UCSD-AML1 (cell line): ENCODE measurements at regions not wholly inside any gene's neighbourhood (a gene's known extent, or its start where the extent isn't known, plus 50 kb on each side); places are given as distances from the start of the nearest gene placed in this dataset.

ENCODE experiments used
- DNase-seq: peaks from one replicate; lab custom pipeline; 2025; ENCODE audit not compliant: unreplicated experiment; lab: John Stamatoyannopoulos, UW

DNA sequence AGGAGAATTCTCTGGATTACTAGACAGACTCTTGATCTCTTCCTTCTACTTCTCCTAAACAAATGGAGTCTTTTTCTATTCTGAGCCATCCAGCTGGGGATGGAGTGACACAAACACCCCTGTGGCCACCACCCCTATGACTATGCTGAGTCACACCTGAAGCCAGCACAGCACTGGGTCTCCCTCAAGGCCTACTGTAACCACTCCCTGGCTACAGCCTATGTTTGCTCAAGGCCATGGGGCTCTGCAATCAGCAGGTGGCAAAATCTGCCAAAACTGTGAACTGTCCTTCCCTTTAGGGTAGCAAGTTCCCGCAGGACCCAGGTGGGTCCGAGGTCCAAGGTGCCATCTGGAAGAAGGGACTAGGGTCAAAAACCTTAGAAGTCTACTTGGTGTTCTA lies 132.3 kb downstream of the TINAG start:
- DNase-seq: no peak

DNA sequence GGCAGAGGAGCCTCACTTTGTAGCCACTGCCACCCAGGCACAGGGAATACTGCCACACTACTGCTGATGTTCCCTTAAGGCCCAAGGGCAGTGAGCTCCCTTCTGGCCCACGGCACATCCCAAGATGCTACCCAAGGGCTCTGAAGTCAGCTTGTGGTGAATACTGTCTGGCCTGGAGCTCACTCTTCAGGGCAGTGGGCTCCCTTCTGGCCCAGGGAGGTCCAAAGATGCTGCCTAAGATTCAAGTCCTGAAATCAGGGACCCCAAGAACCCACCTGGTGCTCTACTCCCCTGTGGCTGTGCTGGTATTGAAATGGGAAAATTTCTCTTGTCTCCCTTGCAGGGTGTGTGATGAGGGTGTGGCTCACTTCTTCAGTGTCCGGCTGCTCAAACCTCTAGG lies 132.8 kb downstream of the TINAG start:
- DNase-seq: no peak

DNA sequence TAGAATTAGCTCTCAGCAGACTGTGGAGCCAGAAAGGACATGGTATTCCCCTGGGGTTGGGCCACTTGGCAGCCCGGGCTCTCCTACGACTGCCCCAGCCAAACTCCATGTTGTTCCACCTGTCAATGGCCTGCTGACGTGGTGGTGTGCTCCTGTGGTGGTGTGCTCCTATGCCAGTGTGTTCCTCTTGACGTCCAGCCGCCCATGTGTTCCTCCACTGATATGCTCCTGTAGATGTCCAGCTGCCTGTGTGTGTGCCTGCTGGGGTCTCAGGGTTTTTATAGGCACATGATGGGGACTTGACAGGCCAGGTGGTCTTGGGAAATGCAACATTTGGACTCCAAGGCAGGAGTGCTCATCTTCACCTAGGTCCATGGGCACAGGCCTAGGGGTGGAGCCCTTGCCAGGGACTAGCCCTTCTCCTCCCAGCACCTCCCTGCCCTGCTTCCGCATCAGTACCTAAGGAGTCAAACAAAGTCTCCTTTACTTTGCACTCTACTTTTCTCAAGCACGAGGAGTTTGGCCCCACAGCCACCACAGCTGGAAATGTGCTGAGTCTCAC lies 133.5 kb downstream of the TINAG start:
- no peak for DNase-seq

DNA sequence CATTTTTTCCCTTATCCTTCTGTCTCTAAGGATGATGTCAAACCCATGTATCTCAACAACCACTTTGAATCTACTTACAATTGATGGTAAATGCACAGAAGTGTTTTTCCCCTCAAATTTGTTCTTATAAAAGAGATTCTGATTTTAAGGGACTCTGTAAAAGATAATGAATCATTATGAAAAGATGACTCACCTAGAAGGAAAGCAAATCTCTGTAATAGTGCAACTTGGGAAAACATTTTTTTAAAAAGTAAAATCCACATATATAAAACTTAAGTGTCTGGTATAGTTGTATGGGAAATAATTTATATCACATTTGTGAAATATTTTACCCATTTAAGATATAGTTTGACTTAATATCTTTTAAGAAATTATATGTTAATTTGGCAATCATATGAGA lies 137.0 kb downstream of the TINAG start:
- no peak for DNase-seq

DNA sequence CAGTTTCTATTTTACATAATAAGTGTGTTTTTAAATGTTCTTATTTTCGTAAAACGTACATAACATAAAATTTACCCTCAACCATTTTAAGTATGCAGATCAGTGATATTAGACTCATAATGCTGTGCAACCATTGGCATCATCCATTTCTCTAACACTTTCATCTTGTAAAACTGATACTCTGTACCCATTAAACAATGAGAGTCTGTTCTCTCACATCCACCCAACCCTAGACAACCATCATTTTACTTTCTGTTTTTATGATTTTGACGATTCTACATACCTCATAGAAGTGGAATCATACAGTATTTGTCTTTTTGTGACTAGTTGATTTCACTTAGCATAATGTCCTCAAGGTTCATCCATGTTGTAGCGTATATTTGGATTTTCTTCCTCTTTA lies 140.4 kb downstream of the TINAG start:
- no peak for DNase-seq

DNA sequence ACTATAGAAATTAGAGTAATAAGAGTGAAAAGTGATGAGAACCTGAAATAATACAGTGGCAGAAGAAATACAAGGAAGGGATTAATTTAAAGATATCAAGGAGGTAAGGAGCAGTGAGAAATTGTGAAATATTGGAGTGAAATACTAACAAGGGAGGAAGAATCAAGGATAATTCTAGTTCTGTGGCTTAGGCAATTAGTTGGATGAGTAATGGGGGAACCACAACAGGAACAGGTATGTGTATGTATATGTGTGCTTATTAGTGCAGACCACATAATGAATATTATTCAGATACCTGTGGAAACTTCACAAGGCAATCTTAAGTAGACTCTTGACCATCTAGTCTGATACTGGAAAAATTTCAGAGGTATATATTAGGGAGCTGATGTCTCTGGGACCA lies 143.3 kb downstream of the TINAG start:
- DNase-seq: no peak

DNA sequence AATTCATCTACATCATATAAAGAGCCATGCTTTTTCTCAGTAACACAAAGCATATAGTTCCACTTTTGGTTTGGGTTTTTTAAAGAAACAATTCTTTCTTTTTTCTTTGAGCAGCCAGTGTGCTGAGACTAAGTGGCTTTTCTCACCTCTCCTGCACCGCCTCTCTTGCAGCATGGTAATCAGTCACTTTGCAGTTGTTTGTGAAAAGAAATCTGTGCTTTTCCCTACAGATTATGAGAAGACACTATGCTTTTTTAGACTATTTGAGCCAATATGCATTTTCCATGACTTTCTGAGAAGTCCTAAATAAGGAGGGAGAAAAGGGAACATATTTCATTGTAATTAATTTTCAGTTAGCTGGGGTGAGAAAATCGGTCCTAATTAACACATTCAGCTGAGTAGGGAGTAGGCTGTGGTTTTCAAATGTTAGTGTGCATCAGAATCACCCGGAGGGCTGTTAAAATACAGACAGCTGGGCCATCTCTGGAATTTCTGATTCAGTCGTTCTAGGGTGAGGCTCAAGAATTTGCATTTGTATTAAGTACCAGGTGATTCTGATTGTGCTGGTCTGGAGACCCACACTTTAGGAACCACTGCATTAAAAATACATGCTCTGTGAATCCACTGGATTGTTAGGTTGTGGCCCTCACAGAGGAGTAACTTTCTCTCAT lies 155.2 kb downstream of the TINAG start:
- DNase-seq: no peak

DNA sequence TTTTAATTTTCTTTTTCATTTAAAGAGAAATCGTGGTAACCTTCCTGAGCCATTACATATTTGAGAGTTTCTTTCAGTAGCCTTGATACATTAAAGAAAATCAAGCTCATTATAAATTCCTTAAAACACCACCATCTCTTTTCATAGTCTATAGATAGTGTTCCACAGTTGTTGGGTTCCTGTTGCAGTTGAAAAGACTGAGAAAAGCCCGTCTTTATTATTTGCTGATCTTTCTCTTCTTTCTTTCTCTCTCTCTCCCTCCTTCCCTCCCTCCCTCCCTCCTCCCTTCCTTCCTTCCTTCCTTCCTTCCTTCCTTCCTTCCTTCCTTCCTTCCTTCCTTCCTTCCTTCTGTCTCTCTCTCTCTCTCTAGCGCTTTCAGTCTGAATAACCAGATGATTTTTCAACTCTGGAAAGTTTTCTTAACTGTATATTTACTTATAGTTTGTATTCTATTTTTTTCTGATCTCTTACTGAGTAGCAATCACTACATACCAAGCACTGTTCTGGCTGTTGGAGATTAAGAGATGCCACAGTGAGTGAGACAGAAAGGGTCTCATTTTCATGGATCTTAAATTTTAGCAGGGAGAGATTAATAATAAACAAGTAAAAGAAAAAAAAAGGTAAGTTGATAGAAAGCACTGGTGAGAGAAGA lies 157.5 kb downstream of the TINAG start:
- no peak for DNase-seq

DNA sequence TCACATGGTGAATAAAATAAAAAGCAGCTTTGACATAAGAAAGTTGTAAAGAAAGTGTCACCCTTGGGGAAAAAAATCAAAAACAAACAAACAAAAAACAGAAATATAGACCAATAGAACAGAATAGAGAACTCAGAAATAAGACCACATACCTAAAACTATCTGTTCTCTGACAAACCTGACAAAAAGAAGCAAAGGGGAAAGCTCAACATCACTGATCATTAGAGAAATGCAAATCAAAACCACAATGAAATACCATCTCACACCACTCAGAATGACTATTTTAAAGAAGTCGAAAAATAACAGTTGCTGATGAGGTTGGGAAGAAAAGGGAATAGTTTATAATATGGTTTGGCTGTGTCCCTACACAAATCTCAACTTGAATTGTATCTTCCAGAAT lies 159.1 kb downstream of the TINAG start:
- no peak for DNase-seq

DNA sequence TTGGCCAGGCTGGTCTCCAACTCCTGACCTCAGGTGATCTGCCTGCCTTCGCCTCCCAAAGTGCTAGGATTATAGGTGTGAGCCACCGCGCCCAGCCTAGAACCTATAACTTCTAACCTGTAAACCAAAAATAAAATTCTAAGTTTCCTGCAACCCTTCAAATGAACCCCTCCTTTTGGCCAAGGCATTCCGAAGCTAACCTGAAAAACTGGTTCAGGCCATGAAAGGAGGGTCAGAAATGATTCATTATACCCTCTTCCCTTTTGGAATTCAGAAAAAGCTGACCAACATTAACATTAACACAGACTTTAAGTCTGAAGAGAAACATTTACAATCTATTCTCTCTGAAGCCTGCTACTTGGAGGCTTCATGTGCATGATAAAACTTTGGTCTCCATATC lies 165.1 kb downstream of the TINAG start:
- no peak for DNase-seq

DNA sequence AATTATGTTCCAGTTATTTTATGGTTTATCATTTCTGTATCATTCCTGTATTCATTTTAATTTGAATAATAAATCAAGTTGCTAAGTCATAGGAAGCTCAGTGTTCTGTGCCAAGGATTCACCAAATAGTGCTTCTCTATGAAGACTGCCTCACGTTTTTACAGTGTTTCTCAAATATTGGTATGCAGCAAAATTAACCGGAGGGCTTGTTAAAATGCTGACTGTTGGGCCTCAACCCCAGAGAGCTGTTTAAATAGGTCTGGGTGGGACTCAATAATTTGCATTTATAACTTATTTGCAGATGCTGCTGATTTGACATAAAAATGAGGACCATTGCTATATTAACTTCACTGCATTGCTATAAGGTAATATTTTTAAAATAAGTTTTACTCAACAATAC lies 166.7 kb downstream of the TINAG start:
- DNase-seq: no peak

DNA sequence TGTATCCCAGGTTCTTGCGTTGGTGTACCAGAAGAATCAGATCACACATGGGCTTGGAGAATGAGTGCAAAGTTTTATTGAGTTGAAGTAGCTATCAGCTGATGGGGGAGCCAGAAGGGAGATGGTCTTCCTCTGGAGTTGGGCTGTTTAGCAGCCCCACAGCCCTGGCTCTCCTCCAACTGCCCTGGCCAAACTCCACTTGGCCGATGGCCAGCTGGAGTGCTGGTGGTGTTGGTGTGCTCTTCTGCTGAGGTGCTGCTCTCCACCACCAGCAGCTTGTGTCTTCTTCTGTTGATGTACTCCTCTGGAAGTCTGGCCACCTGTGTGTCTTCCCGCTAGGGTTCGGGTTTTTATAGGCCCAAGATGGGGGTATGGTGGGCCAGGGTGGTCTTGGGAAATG lies 172.8 kb downstream of the TINAG start:
- no peak for DNase-seq

DNA sequence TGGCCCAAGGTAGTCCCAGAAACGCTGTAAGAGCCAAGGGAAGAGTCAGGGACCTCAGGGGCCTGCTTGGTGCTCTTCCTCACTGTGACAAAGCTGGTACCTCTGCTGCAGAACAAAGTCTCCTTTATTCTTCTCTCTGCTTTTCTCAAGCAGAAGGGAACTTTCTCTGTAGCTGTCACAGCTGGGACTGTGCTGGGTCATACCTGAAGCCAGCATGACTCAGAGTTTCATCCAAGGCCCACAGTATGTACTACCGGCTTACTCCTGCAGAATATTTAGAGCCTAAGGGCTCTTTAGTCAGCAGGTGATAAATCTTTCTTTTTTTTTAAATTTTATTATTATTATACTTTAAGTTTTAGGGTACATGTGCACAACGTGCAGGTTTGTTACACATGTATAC lies 183.2 kb downstream of the TINAG start:
- no peak for DNase-seq

DNA sequence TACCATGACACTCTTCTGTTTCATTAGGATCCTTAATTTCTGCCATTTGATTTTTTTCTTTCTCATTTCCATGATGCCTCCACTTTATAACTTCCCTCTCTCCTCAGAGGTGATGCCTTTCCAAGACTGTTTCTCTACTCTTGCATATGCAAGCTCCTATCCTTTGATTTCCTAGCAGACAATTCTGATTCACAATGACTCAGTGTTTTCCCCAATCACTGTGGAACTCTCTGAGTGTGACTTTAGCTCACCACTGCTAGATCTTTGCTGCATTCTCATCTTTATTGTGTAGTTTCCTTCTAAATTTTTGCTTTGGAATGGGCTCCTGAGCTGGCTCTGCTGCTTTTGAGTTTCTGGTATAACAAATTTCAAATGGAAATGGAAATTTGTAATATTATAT lies 184.9 kb downstream of the TINAG start:
- DNase-seq: no peak

DNA sequence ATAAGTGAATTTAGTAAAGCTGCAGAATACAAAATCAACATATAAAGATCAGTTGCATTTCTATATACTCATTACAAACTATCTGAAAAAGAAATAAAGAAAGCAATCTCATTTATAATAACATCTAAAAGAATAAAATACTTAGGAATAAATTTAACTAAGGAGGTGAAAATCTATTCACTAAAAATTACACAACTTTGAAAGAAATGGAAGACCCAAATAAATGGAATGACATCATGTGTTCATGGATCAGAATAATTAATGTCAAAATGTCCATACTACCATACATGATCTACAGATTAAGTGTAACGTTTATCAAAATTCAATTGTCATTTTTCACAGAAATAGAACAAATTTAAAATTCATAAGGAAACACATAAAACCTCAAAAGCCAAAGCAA lies 194.9 kb downstream of the TINAG start:
- no peak for DNase-seq

DNA sequence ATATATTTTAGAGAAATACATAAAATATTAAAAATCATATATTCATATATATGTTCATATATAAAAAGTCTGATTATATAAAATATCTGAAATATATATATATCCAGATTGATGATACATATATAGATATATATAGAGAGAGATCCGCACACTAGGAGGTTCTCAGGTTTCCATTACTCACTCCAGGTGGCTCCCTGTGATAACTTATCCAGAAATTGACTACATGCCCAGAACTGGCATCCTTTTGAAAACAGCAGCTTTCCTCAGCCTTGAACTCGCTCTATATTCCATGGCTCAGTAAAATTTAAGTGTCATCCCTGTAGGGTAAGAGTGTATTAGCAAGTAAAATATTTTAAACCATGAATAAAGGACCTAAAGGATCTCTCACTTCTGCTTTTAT lies 206.8 kb downstream of the TINAG start:
- DNase-seq: no peak

DNA sequence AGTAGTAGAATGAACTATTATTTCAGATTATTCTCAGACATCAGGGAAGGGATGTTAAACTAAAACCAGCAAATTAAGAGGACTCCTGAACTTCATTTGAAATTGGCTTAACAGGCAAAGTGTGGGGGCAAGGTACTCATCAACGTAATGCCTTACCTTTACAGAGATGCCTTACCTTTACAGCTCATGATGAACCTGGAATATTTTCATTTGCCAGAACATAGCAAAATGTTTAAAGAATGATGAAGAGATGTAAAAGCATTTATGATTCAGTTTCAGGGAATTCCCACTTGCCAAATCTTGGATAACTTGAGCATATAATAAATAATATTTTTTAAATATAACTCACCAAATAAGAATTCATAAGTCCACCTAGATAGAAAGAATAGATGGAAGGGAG lies 207.5 kb downstream of the TINAG start:
- DNase-seq: no peak

DNA sequence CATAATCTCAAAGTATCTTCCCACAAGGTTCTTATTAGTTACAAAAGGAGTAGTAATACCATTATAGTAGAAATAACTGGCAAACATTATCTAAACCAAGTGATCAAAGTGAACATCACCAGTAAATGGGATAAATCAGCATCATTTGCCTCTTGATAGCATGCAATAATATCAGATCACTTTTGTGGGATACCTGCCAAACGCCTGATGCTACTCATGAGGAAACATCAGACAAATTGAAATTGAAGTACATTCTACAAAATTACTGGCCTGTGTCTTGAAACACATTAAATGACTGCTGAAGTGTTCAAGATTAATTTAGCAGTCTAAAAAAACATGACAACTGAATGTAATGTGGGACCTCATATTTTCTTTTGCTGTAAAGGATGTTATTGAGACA lies 208.1 kb downstream of the TINAG start:
- DNase-seq: no peak

DNA sequence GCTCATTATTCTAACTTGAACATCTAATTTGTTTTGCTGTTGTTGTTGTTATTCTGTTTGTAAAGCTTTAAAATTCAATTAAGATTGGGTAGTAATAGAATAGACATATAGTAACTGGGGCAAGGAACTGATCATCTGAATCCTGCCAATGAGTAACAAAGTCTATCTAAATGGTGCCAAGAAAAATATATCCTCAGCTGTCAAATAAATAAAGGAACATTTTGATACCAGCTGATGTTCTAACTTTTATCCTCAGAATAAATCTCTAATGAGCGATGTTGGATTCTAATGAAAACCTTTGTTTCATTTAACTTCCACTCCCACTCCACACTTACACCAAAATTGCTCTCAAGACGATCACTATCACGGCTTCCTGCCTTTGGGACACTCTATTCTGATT lies 210.9 kb downstream of the TINAG start:
- DNase-seq: no peak

DNA sequence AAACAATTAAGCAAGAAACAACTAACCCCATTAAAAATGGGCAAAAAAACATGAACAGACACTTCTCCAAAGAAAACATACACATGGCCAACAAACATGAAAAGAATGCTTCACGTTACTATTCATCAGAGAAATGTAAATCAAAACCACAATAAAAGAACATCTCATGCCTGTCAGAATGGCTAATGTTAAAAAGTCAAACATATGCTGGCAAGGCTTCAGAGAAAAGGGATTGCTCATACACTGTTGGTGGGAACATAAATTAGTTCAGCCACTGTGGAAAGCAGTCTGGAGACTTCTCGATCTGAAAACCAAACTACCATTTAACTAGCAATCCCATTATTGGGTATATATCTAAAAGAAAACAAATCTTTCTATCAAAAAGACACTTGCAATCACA lies 217.5 kb downstream of the TINAG start:
- no peak for DNase-seq

DNA sequence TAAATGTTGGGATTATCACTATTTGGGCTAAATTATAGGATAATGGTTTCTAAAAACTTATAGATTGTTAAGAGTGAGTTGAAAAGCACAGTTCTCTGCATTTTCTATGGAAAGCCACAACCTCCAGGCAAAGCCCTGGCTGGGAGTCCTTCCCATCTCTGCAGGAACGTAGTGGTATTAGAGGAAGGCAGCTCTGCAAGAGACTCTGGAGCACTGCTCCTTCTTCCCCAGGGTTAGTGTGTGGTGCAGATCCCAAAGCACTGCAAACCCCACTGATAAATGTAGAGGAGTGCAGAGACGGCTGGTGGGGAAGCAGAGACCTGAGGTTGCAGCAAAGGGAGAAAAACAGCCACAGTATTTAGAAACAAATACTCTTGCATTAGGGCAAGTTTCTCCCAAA lies 225.3 kb downstream of the TINAG start:
- DNase-seq: no peak

DNA sequence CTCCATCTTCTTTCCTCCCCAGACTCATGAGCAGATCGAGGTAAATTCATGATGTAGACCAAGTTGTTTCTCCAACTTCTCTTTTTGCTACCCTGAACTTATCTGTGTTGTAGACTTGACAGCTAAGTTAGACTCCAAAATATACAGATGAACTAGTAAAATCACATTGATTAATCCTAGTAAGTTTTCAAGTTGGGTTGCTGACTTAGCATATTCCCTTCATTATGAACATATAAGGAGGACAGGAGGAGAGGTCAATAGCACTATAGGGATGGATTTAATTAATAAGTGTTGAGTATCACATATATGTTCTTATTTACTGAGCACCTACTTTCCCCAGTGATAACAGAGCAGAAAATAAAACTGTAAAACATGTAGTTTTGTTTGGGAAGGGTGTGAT lies 227.3 kb downstream of the TINAG start:
- DNase-seq: no peak

DNA sequence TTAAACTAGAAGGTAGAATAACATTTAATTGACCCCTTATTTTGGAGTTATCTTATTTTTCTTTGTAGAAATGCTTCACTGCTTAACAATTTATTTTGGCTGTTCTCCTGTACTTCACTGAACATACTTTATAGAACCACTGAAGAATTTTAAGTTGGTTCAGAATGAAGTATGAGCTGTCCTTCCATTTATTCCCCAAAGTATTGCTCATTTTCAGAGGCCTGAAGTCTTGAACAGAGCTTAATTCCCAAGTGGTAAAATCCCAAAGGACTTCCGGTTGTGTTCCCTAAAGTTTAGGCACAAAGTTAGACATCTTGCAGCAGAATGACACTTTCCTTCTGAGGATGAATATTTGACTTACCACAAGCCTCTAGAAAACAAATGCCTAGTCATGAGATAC lies 233.3 kb downstream of the TINAG start:
- DNase-seq: no peak
